22Rv1 (cell line): ENCODE measurements at regions not wholly inside any gene's neighbourhood (a gene's known extent, or its start where the extent isn't known, plus 50 kb on each side); places are given as distances from the start of the nearest gene placed in this dataset.

ENCODE experiments used
- H3K27ac ChIP-seq: fragments of 450-650 bp; 2 replicates; pipeline ENCODE4 v1.5.1; 2017
- ZFX ChIP-seq: fragments of 450-650 bp; IDR thresholded peaks from 2 replicates; pipeline ENCODE4 v1.6.1; 2017; ENCODE audit warnings: antibody characterized with exemption, borderline replicate concordance
- TF ChIP-seq, protein P1 (sequence below): fragments of 450-650 bp; IDR thresholded peaks from 2 replicates; pipeline ENCODE4 v1.5.1; 2017; ENCODE audit warnings: mild to moderate bottlenecking

DNA sequence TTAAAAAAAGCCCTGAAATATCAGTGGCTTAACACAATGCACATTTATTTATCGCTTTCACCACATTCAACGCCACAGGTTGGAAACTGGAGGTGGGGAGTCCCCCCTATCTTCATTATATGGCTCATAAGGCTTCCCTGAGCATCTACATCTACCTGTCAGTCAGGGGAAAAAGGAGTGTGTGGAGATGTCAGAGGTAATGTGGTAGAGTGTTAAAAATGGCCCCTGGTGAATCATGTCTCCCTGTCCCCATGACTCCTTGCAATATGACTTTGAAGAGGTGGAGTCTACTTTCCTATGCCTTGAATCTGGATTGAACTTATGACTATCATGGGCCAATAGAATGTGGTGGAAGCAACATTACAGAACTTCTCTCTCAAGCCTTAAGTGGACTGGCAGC is 65.5 kb upstream of the BTBD3 start:
- no peak overlapping the region for H3K27ac ChIP-seq
- TF ChIP-seq ZFX: no peak
- TF ChIP-seq, protein P1, sequence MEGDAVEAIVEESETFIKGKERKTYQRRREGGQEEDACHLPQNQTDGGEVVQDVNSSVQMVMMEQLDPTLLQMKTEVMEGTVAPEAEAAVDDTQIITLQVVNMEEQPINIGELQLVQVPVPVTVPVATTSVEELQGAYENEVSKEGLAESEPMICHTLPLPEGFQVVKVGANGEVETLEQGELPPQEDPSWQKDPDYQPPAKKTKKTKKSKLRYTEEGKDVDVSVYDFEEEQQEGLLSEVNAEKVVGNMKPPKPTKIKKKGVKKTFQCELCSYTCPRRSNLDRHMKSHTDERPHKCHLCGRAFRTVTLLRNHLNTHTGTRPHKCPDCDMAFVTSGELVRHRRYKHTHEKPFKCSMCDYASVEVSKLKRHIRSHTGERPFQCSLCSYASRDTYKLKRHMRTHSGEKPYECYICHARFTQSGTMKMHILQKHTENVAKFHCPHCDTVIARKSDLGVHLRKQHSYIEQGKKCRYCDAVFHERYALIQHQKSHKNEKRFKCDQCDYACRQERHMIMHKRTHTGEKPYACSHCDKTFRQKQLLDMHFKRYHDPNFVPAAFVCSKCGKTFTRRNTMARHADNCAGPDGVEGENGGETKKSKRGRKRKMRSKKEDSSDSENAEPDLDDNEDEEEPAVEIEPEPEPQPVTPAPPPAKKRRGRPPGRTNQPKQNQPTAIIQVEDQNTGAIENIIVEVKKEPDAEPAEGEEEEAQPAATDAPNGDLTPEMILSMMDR: no peak

DNA sequence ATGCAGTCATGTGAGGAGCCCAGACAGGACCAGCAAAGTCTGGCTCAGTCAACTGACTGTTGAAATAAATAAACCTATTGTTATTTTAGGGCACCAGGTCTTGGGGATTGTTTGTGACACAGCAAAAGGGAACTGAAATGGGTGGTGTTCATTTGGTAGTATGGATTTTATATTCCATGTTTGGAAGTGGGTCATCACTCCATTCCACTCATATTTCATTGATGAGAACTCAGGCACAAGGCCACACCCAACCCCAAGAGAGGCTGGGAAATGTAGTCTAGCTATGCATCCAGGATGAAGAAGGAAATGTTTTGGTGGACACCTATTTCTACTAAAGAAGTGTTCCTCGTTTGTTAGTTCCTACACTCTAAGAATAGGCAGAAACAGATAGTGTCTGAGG is 64.9 kb upstream of the BTBD3 start:
- H3K27ac ChIP-seq: no peak overlapping the region
- TF ChIP-seq, protein P1: no peak
- TF ChIP-seq ZFX: no peak

GRCh38 chr20:11853359-11853758 is 64.3 kb upstream of the BTBD3 start:
- H3K27ac ChIP-seq: no peak overlapping the region
- TF ChIP-seq ZFX: no peak
- TF ChIP-seq, protein P1: no peak

DNA sequence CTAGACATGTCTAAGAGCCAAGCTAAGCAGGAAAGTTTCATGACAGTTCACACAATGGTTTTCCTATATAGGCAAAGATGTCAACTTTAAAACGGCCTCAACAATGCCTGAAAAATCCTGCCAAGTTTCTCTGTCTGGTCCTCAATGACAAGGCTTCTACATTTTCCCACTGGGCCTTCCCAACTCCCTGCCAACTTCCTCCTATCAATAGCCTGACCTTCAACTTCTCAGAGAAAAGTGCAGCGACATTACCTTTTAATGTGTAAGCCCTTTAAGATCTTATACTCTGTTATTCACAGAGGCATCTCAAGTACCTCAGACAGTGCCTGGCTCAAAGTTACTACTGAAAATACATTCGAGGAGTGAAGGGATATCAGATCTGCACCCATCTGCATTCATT is 56.2 kb upstream of the BTBD3 start:
- H3K27ac ChIP-seq: no peak overlapping the region

DNA sequence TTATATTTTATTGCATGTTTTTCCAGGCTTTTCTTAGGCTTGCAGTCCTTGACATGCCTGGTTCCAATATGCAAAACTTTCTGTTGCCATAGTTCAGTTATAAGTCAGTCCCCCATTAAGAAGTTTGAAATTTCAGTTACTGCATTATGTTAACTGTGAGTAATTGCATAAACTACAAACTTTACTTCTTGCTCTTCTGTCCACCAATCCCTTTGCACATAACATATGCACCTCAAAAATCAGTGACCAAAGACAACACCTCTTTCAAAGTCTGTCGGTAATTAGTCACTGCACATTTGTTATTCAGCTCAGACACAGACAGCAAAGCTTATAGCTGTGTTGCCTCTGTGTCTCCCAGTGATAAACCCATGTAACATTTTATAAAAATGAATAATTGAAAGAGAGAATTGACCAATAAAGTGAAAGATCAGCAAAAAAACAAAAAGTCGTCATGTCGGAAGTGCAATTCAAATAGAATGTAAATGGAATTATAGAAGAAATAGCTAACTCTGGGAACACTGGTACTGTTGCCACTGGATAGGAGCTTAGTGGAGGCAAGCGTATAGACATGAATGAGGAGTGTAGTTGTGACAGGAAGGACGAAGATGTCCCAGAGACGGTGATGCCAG is 50.3 kb upstream of the BTBD3 start:
- TF ChIP-seq, protein P1: no peak
- TF ChIP-seq ZFX: no peak
- H3K27ac ChIP-seq: no peak overlapping the region

More for the DNA sequence above, 56.2 kb upstream of the BTBD3 start:
- TF ChIP-seq ZFX: no peak
- TF ChIP-seq, protein P1: no peak
